PC-3 (cell line): ENCODE measurements at regions not wholly inside any gene's neighbourhood (a gene's known extent, or its start where the extent isn't known, plus 50 kb on each side); places are given as distances from the start of the nearest gene placed in this dataset.
"Not testable (repeated sequence)": the region's sequence is repeated elsewhere in the genome, so short reads cannot be mapped to it uniquely, and the experiment has no call there.

ENCODE experiments used
- CTCF ChIP-seq: fragments of 300-600 bp; sonication (generic); conservative IDR thresholded peaks from 2 replicates; pipeline ENCODE4 v1.5.1; 2017; ENCODE audit warnings: antibody characterized with exemption, low read depth, mild to moderate bottlenecking, low read length
- EZH2 ChIP-seq: fragments of 300-600 bp; sonication (generic); IDR thresholded peaks from one replicate; pipeline ENCODE4 v1.6.1; 2017; ENCODE audit warnings: antibody characterized with exemption, mild to moderate bottlenecking, low read length; ENCODE audit not compliant: unreplicated experiment
- EZH2phosphoT487 ChIP-seq: fragments of 300-600 bp; sonication (generic); IDR thresholded peaks from 2 replicates; pipeline ENCODE4 v1.6.1; 2018; ENCODE audit warnings: mild to moderate bottlenecking, antibody characterized with exemption, low read length, borderline replicate concordance

- TF ChIP-seq CTCF, EZH2, EZH2phosphoT487: not testable (repeated sequence)
These were observed 204.8 kb upstream of the STT3B start for GRCh38 chr3:31327826-31328357.
